ENCODE measurements at regions not wholly inside any gene's neighbourhood (a gene's known extent, or its start where the extent isn't known, plus 50 kb on each side); places are given as distances from the start of the nearest gene placed in this dataset.
A peak's percentile ranks its signal among the peaks of the same experiment; 100 is the strongest.

- DNase-seq (ENCODE audit: low spot score): no peak
These were observed 87.1 kb upstream of the TNFAIP3 start for GRCh38 chr6:137779982-137780381.

DNA sequence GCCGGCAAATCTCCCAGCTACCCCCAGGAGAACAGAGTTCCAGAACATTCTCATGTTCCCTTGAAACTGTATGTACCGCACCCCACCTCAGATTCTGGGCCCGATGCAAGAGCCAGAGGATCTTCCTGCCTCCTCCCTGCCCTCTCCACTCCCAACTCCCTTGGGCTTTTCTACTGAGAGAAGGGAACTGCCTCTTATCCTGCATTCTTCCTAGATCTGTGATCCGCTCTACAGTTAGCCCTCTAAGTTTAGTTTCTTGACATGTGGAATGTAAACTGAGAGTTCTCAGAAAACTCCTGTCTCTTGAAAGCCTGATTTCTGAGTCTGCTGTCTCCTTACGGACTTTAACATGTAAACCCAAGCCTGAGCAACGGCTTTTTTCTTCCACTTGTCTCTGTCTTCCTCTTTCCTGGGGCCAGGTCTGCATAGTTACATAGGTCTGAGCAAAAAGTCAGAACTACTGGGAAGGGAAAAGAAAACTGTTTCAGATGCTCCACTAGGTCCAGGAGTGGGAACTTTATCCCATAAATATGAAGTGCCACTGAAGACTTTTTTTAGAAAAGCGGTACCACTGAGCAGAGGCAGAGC, 86.5 kb upstream of the TNFAIP3 start:
- no peak for DNase-seq (ENCODE audit: low spot score)

- no peak for DNase-seq (ENCODE audit: low spot score)
These were observed 85.4 kb upstream of the TNFAIP3 start for GRCh38 chr6:137781639-137782038.

- no peak for DNase-seq (ENCODE audit: low spot score)
These were observed 84.7 kb upstream of the TNFAIP3 start for GRCh38 chr6:137782166-137783039.

DNA sequence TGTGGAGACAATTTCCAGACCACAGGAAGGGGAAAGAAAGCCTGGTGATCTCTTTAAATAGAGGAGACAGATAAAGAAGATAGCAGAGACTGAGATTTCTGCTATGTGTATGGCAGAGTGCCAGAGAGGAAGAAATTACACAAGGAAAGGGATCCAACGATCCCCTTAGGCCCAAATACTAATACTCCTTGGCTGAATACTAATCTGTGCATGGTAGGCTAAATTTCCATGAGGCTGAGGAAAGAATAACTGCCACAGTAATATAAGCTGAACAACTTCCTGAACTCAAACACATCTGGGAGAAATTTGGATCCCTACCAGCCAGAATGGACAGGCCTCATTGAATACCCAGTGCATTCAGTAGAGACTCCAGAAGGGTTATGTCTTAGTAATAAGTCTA, 83.3 kb upstream of the TNFAIP3 start:
- no peak for DNase-seq (ENCODE audit: low spot score)

- no peak for DNase-seq (ENCODE audit: low spot score)
These were observed 82.5 kb upstream of the TNFAIP3 start for GRCh38 chr6:137784583-137784982.

GRCh38 chr6:137787016-137787415, 80.0 kb upstream of the TNFAIP3 start:
- DNase-seq (ENCODE audit: low spot score): no peak

GRCh38 chr6:137788248-137788647, 78.8 kb upstream of the TNFAIP3 start:
- no peak for DNase-seq (ENCODE audit: low spot score)

DNA sequence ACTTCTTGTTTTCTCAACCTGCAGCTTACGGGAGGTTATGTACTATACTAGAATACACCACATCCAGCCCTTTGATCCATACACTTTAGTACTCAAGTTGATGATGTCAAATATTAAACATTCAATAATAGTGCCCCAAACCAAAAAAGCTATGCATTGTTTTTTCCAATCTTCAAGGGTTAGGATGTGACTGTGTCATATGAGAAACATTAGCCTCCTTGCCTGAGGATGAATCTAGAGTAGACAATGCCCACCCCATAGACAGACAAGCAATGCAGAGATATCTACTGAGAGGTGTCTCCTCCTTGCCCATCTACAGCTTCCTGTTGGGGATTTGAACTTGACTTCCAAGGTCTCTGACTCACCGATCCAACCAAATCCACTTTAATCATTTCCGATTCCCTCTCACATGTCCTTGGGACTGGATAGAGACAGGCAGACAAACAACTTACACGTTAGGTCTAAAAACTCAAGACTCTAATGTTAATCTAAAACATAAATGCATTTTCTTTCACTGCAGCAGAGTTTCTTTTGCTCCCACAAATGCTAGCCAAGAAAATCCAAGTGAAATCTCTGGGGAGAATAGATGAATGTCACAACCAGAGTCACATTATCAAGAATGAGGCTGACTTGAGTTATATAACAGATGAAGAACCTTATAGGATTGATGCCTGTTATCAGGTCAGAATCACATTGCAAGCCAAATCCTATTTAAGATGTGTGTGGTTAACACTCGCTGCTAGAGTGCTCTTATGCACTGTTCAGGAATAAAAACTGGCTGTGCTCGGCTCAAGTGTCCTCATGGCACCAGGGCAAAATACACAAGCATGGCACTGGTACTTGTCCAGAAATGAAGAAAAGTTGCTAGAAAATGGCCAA, 75.5 kb upstream of the TNFAIP3 start:
- no peak for DNase-seq (ENCODE audit: low spot score)

DNA sequence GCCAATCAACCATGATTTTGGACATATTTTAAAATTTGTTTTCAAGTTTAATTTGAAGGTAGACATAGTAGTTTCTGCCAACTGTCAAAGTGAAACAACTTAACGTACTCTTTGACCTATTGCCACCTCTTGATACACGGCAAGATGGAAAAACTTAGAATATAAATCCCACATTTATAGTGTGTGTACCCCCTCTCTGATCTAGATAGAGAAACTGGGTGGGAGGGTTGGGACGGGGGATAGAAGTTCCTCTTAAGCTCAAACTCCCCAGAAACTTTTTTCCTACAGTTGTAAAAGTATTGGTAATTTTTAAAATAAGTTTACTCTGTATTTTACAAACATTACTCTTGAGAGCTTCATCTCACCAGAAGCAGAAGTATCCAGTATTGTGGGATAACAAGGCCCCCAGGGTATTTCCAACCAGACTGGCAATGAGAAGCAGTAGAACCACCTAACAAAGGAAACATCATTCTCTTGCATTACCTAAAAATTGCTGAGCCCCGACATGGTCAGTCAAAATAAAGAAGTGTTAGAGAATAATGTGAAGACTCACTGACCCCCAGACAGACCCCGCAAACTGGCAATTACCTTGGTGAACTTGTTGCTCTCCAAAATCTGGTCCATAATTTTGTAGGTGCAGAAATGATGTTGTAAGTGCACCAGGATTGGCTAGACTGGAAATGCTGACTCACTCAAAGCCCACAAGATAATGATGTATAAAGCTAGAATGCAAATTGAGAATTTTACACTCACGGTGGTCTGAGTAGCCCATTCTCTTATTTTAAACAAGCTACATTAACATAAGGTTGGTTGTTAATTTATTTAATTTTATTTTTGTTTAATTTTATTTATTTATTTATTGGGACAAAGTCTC, 74.7 kb upstream of the TNFAIP3 start:
- DNase-seq (ENCODE audit: low spot score): no peak

DNA sequence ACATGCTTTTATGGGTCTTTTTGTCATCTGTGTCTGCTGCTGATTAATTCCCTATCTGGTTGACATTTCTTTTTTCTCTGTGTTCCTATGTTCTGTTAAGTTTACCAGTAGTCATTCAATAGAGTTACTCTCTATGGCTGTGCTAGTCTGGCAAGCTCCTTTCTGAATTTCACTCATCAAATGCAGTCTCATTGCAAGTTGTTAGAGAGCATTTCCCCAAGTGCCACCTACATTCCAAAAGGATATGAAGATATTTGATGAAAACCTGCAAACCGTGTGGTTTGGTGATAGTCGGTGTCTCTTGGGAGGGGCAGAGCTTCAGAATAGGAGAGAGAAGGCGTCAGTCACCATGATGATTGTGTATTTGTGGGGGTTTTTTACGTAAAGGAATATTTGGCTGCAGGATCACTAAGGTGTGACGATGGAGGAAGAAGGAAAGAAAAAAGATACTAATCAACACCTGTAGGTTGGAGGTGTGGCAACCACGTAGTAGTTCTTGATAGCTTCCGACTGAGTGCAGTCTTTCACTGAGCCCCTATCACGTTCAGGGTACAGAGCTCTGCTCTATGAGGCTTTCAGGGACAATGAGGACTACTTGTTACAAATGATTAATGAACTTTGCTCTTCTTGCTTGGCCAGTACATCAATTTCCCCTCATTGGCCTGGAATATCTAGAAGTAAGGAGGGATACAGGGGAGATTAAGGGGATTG, 73.1 kb upstream of the TNFAIP3 start:
- no peak for DNase-seq (ENCODE audit: low spot score)

DNA sequence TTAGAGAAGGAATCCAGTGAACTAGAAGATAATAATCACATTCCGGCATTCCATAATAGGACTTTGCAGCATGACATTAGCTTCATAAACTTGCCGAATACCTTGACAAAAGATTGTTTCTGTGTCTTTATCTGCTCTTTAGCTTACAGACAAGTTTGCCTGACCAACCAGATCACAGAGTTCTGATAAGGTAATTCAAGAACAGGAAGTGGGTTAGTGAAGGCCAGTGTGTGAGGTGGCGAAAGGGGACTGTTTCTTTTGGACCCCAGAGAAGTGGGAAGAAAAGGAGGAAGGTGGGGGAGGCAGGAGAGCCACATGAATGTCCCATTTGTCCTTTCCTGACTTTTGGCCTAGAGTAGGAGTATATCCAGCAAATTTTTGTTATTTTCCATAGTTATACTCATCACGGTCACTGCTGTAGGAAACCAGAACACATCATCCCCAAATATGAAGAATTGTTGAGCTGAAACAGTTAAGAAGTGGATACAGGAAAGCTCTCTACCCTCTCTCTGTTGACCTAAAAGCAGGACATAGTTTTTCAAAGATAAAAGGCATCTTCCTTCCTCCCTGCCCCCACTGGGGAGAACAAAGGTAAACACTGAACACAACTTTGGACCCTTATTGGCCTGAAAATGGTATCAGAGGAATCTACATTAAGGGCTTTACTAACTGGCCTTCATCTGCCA, 72.4 kb upstream of the TNFAIP3 start:
- no peak for DNase-seq (ENCODE audit: low spot score)

GRCh38 chr6:137795501-137795900, 71.6 kb upstream of the TNFAIP3 start:
- no peak for DNase-seq (ENCODE audit: low spot score)

DNA sequence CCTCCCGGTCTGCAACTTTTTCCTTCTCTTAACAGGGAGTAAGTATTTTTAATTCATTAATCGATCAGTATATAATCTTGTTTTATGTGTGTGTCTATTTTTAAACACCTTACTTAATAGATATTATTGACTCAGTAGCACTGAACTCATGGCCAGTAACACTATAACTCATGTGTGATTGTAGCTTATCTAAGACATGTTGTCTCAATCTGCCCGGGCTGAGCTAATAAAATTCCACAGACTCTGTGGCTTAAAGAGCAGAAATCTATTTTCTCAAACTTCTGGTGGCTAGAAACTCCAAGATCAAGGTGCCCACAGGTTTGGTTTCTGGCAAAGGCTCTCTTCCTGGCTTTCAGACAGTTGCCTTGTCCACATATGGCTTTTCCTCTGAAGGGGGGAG, 68.8 kb upstream of the TNFAIP3 start:
- no peak for DNase-seq (ENCODE audit: low spot score)

DNA sequence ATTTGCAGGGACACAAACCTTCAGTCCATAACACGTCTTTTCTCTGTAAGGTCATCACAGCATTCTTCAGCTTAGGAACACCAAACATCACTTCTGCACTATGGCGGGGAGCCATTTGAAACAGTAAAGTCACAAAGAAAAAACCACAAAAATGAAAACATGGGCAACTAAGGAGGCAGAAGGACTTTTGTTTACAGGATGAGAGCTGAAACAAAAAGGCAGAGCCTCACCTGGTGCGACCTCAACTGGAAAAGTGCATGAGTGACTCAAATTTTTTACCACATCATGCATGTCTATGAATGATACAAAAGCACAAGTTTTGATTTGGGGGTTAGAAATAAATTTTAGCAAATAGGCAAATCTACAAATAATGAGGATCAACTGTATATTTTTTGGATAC, 68.2 kb upstream of the TNFAIP3 start:
- DNase-seq (ENCODE audit: low spot score): no peak

DNA sequence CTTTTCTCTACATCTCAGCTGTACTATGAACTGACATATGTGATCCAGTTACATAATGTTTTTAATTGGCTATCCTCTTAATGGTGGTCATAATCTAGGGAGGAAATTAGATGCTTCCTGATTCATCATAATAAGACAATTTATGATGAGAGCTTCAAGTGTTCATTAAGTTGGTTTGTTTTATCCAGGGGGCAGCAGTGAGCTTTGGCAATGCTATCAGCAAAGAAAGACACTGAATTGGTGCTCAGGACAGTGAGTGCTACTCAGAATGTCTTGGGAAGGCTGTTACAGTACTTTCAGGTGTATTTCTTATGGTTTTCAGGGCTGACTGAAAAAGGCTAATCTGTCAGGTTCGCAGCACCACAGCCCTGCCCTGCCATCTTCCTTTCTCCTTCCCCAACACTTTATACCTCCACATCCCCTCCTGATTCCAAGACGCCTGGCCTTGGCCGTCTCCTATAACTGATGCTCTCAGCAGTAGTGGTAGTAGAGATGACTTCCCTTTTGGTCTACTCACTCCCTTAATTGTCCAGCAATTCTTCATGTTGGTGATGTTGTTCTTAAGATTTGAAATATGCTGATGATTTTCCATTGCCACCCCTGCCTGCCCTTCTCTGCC, 67.0 kb upstream of the TNFAIP3 start:
- peak; percentile 68 for DNase-seq (ENCODE audit: low spot score)

DNA sequence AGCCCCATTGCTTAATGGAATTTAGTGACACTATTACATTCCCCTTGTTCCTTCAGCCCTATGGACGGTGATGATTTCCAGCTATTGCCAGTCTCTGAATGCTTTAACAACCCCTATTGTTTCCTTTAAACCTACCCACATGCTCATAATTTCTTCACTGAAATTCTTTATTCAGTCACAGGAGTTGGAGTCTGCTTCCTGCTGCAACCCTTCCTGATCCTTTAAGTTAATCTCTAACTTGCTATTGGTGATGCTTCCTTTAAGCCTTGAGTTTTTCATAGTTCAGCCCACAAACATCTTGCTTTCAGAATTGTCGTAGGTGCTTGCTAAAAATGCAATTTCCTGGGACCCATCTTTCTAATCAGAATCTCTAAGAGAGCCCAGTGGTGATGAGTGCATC, 66.3 kb upstream of the TNFAIP3 start:
- DNase-seq (ENCODE audit: low spot score): no peak

- no peak for DNase-seq (ENCODE audit: low spot score)
These were observed 65.5 kb upstream of the TNFAIP3 start for GRCh38 chr6:137801352-137802114.

All from globus pallidus (tissue), 1 donor.